Ectodermal cell (in vitro differentiated cells): ENCODE measurements at regions not wholly inside any gene's neighbourhood (a gene's known extent, or its start where the extent isn't known, plus 50 kb on each side); places are given as distances from the start of the nearest gene placed in this dataset.
"Not testable (repeated sequence)": the region's sequence is repeated elsewhere in the genome, so short reads cannot be mapped to it uniquely, and the experiment has no call there.

Source experiments
- H3K27ac ChIP-seq: 2 replicates; pipeline ENCODE4 v1.7.0; 2013; ENCODE audit warnings: mild to moderate bottlenecking, low read depth, low read length; ENCODE audit not compliant: insufficient read depth, poor library complexity, severe bottlenecking
- H3K27me3 ChIP-seq: 2 replicates; pipeline ENCODE4 v1.7.0; 2013; ENCODE audit warnings: mild to moderate bottlenecking, low read length; ENCODE audit not compliant: insufficient read depth, control insufficient read depth, poor library complexity, severe bottlenecking
- H3K36me3 ChIP-seq: one replicate; pipeline ENCODE4 v1.7.0; 2013; ENCODE audit warnings: low read length; ENCODE audit not compliant: control insufficient read depth, insufficient read depth
- H3K4me1 ChIP-seq: one replicate; pipeline ENCODE4 v1.7.0; 2013; ENCODE audit warnings: low read length; ENCODE audit not compliant: control insufficient read depth, insufficient read depth
- H3K4me3 ChIP-seq: 2 replicates; pipeline ENCODE4 v1.7.0; 2013; ENCODE audit warnings: low read depth, low read length, control low read depth; ENCODE audit not compliant: insufficient read depth
- H3K9me3 ChIP-seq: 2 replicates; pipeline ENCODE4 v1.7.0; 2013; ENCODE audit warnings: mild to moderate bottlenecking, low read length, moderate library complexity; ENCODE audit not compliant: control insufficient read depth
- WGBS, 2 experiments: methylation state at CpG; one replicate each; pipeline ENCODE4 v1.1.7; 2013; ENCODE audit warnings: missing lambda C conversion rate in 2 of 2; 5-methylcytosine and 5-hydroxymethylcytosine counted together

- H3K4me1 ChIP-seq: no peaks in the 10 kb centered on the region
- H3K27ac ChIP-seq: no peak overlapping the region
- no peaks in the 10 kb centered on the region for H3K27me3 ChIP-seq
- no peaks in the 10 kb centered on the region for H3K36me3 ChIP-seq
- H3K4me3 ChIP-seq: no peak overlapping the region
- H3K9me3 ChIP-seq: no peaks in the 10 kb centered on the region
These were observed 157.3 kb upstream of the CHAC2 start for GRCh38 chr2:53610260-53610659.

GRCh38 chr2:53609551-53609950 lies 158.1 kb upstream of the CHAC2 start:
- no peaks in the 10 kb centered on the region for H3K9me3 ChIP-seq
- H3K4me3 ChIP-seq: no peak overlapping the region
- H3K36me3 ChIP-seq: no peaks in the 10 kb centered on the region
- H3K27me3 ChIP-seq: no peaks in the 10 kb centered on the region
- WGBS, 2 experiments: 93 to 98% methylated on average over 5 to 6 of the region's 6 CpGs
- H3K4me1 ChIP-seq: no peaks in the 10 kb centered on the region
- no peak overlapping the region for H3K27ac ChIP-seq

- 80 to 90% methylated on average over 4 to 5 of the region's 5 CpGs for WGBS, 2 experiments
These were observed 159.3 kb upstream of the CHAC2 start for GRCh38 chr2:53608293-53608692.

GRCh38 chr2:53600815-53601214 lies 166.8 kb upstream of the CHAC2 start:
- no peaks in the 10 kb centered on the region for H3K27me3 ChIP-seq
- no peak overlapping the region for H3K4me3 ChIP-seq
- no peaks in the 10 kb centered on the region for H3K4me1 ChIP-seq
- H3K9me3 ChIP-seq: no peaks in the 10 kb centered on the region
- WGBS, 2 experiments: 80 to 90% methylated on average over 3 of the region's 3 CpGs
- H3K36me3 ChIP-seq: no peaks in the 10 kb centered on the region
- no peak overlapping the region for H3K27ac ChIP-seq

More at GRCh38 chr2:53608293-53608692, 159.3 kb upstream of the CHAC2 start:
- Histone ChIP-seq H3K36me3 (no peaks in the 10 kb centered on the region), H3K4me1 (no peaks in the 10 kb centered on the region), H3K27me3 (no peaks in the 10 kb centered on the region), H3K4me3 (no peak overlapping the region), H3K27ac (no peak overlapping the region), H3K9me3 (no peaks in the 10 kb centered on the region)

- H3K9me3 ChIP-seq: not testable (repeated sequence)
These were observed 180.6 kb upstream of the CHAC2 start for GRCh38 chr2:53586733-53587612.

GRCh38 chr2:53584986-53585385 lies 182.6 kb upstream of the CHAC2 start:
- Histone ChIP-seq H3K36me3 (no peaks in the 10 kb centered on the region), H3K4me1 (no peaks in the 10 kb centered on the region), H3K27me3 (no peaks in the 10 kb centered on the region), H3K4me3 (no peak overlapping the region), H3K9me3 (no peaks in the 10 kb centered on the region), H3K27ac (no peak overlapping the region)
- 91 to 94% methylated on average over 5 of the region's 5 CpGs for WGBS, 2 experiments

More at GRCh38 chr2:53586733-53587612, 180.6 kb upstream of the CHAC2 start:
- 91% methylated on average over 36 to 37 of the region's 38 CpGs for WGBS, 2 experiments
- H3K36me3 ChIP-seq, H3K27ac ChIP-seq, H3K4me3 ChIP-seq, H3K27me3 ChIP-seq, H3K4me1 ChIP-seq: not testable (repeated sequence)

- no peaks in the 10 kb centered on the region for H3K9me3 ChIP-seq
- no peak overlapping the region for H3K27ac ChIP-seq
- 90 to 98% methylated on average over 3 of the region's 3 CpGs for WGBS, 2 experiments
- H3K4me1 ChIP-seq: no peaks in the 10 kb centered on the region
- H3K4me3 ChIP-seq: no peak overlapping the region
- no peaks in the 10 kb centered on the region for H3K27me3 ChIP-seq
- H3K36me3 ChIP-seq: no peaks in the 10 kb centered on the region
These were observed 184.0 kb upstream of the CHAC2 start for GRCh38 chr2:53583583-53583982.

GRCh38 chr2:53582556-53582955 lies 185.0 kb upstream of the CHAC2 start:
- WGBS, 2 experiments: 81 to 90% methylated on average over 2 of the region's 2 CpGs
- Histone ChIP-seq H3K4me1 (no peaks in the 10 kb centered on the region), H3K4me3 (no peak overlapping the region), H3K36me3 (no peaks in the 10 kb centered on the region), H3K27ac (no peak overlapping the region), H3K27me3 (no peaks in the 10 kb centered on the region), H3K9me3 (no peaks in the 10 kb centered on the region)

- WGBS, 2 experiments: 86 to 90% methylated on average over 1 to 3 of the region's 3 CpGs
- H3K36me3 ChIP-seq: no peaks in the 10 kb centered on the region
- no peaks in the 10 kb centered on the region for H3K9me3 ChIP-seq
- no peaks in the 10 kb centered on the region for H3K27me3 ChIP-seq
- H3K4me1 ChIP-seq: peaks cover 10% of the 10 kb centered on the region
- no peak overlapping the region for H3K4me3 ChIP-seq
- H3K27ac ChIP-seq: peak overlapping the region; percentile 40
These were observed 191.4 kb upstream of the CHAC2 start for GRCh38 chr2:53576166-53576565.

GRCh38 chr2:53575721-53576124 lies 191.9 kb upstream of the CHAC2 start:
- peaks cover 10% of the 10 kb centered on the region for H3K4me1 ChIP-seq
- H3K36me3 ChIP-seq: no peaks in the 10 kb centered on the region
- WGBS, 2 experiments: 59 to 70% methylated on average over 6 of the region's 6 CpGs
- no peak overlapping the region for H3K4me3 ChIP-seq
- H3K9me3 ChIP-seq: no peaks in the 10 kb centered on the region
- no peaks in the 10 kb centered on the region for H3K27me3 ChIP-seq
- H3K27ac ChIP-seq: peak overlapping the region; percentile 40
